Retinal pigment epithelial cell (primary cell): ENCODE measurements at regions not wholly inside any gene's neighbourhood (a gene's known extent, or its start where the extent isn't known, plus 50 kb on each side); places are given as distances from the start of the nearest gene placed in this dataset.

ENCODE experiments used
- DNase-seq: peaks from one replicate; pipeline ENCODE4 v3.0.0-alpha.2; 2010; ENCODE audit warnings: low read depth
- H3K4me3 ChIP-seq: 2 replicates; pipeline ENCODE4 v1.5.1; 2011; ENCODE audit warnings: mild to moderate bottlenecking, low read length, control low read depth, moderate library complexity
- TF ChIP-seq, protein P1 (sequence below): conservative IDR thresholded peaks from 2 replicates; pipeline ENCODE4 v1.5.1; 2011; ENCODE audit warnings: low read depth, low read length, control low read depth, inconsistent platforms

DNA sequence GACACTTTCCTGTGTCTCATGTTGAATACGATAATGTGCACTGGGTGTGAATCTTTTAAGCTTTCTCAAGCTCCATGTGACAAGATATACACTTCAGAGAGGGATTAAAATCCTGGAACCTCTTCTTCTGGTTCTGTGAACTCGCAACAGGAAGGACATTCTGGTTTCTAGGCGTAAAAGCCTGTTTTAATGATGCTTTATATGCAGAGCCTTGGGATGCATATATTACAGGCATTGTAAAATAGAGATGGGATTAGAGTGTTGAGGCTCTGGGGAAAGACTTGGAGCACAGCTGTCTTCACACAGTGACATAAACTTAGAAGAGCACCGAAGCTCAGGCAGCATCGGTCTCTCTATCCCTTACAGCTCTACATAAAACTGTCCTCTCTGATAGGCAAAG is 107.7 kb upstream of the SV2C start:
- TF ChIP-seq, protein P1, sequence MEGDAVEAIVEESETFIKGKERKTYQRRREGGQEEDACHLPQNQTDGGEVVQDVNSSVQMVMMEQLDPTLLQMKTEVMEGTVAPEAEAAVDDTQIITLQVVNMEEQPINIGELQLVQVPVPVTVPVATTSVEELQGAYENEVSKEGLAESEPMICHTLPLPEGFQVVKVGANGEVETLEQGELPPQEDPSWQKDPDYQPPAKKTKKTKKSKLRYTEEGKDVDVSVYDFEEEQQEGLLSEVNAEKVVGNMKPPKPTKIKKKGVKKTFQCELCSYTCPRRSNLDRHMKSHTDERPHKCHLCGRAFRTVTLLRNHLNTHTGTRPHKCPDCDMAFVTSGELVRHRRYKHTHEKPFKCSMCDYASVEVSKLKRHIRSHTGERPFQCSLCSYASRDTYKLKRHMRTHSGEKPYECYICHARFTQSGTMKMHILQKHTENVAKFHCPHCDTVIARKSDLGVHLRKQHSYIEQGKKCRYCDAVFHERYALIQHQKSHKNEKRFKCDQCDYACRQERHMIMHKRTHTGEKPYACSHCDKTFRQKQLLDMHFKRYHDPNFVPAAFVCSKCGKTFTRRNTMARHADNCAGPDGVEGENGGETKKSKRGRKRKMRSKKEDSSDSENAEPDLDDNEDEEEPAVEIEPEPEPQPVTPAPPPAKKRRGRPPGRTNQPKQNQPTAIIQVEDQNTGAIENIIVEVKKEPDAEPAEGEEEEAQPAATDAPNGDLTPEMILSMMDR = no peak
- DNase-seq = no peak
- H3K4me3 ChIP-seq = no peak overlapping the region

DNA sequence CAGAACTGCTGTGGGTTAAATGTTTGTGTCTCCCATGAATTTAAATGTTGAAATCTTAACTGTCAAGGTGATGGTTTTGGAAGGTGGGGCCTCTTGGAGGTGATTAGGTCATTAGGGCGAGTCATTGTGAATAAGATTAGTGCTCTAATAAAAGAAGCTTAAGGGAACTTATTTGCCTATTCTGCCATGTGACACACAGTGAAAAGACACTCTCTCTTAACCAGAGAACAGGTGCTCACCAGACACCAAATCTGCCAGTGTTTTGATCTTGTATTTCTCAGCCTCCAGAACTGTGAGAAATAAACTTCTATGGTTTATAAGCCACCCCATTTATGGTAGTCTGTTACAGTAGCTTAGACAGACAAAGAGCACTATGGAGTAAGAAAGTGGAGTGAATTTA is 117.9 kb upstream of the SV2C start:
- H3K4me3 ChIP-seq = no peak overlapping the region
- TF ChIP-seq, protein P1 = no peak
- no peak for DNase-seq

DNA sequence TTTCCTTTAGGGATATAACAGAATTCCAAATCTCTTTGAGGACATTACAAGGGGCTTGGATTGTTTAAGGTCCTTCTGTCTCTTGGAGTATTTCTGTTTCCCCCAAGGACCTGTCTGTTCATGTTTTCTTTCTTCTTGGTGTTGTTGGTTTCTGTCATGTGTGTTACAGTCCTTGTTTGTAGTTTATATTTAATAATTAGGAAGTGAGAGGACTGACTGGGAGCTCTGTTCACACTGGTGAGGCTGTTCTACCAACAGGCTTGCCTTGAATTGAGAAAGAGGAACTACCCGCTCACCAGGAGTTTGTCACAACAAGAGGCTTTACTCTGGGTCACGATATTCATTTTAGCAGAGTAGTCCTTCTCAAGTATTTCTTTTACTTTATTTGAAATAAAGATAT is 119.2 kb upstream of the SV2C start:
- H3K4me3 ChIP-seq = no peak overlapping the region
- TF ChIP-seq, protein P1 = no peak
- no peak for DNase-seq

DNA sequence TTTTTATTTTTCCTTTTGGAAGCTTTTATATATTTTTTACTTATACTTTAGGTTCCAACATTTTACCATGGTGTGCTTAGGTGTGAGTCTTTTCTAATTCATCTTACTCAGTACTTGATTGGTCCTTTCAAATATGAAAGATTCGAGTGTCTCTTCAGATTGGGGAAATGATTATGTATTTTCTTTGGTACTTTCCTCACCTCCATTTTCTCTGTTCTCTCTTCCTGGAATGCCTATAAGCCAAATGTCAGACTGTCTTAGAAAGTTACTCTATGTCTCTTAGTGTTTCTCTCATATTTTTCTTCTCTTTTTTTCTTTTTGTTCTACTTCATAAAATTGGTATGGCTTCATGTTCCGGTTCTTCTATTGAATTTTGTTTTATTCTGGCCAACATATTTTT is 119.6 kb upstream of the SV2C start:
- no peak overlapping the region for H3K4me3 ChIP-seq
- DNase-seq = no peak
- TF ChIP-seq, protein P1 = no peak

DNA sequence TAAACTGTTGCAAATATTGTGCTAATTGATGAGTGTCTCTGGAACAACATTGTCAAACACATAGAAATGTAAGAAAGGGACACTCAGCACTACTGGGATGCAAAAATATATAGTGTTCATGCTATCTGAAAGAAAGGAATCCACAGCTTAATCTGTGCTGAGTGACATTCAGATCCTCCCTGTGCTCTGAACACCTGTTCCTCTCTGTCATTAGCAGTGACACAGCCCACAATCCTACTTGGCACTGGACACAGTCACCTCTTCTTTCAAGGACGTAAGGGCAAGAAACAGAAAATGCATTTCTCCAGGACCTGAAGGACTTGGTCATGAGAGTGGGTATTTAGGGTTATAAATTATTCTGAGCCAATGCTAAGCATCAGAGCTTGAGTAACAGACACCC is 121.4 kb upstream of the SV2C start:
- no peak for DNase-seq
- H3K4me3 ChIP-seq = no peak overlapping the region
- TF ChIP-seq, protein P1 = no peak

DNA sequence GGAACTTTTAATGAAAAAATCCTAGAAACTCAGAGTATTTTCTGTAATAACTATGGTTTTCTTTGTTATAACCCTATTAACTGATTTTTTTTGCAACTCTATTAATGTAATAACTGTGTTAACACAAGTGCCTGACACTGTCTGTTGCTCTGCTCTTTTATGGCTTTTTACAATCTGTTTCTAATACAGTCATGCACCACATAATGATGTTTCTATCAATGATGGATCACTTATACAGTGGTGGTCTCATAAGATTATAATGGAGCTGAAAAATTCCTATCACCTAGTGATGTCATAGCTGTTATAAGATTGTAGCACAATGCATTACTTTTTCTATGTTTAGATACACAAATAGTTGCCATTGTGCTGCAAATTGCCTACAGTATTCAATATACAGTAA is 123.1 kb upstream of the SV2C start:
- no peak overlapping the region for H3K4me3 ChIP-seq
- TF ChIP-seq, protein P1 = no peak
- no peak for DNase-seq

DNA sequence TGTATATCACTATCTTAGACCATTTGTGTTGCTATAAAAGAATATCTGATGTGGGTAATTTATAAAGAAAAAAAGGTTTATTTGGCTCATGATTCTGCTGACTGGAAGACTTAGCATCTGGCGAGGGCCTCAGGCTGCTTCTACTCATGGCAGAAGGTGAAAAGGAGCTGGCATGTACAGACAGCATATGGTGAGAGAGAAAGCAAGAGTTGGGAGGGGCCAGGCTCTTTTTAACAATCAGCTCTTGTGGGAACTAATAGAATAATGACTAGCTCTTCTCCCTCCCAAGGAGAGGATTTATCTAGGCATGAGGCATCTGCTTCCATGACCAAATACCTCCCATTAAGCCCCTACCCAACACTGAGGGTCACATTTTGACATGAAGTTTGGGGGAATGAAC is 130.2 kb upstream of the SV2C start:
- TF ChIP-seq, protein P1 = no peak
- DNase-seq = no peak

More for the DNA sequence above, 130.2 kb upstream of the SV2C start:
- no peak overlapping the region for H3K4me3 ChIP-seq
